ENCODE measurements at regions not wholly inside any gene's neighbourhood (a gene's known extent, or its start where the extent isn't known, plus 50 kb on each side); places are given as distances from the start of the nearest gene placed in this dataset.

DNA sequence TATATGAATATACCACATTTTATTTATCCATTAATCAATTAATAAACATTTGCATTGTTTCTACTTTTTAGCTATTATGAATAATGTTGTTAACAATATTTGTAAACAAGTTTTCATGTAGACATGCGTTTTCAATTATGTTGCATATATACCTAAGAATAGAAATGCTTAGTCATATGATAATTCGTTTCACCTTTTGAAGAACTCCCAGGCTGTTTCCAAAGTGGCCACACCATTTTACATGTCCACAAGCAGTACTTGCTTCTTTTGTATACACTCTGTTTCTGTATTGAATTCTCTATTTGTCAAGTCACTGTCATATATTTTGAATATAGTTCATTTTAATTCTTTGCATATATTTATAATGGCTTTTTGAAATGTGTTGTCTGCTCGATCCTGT lies 206.9 kb upstream of the ZBTB20 start:
- TF ChIP-seq POLR2A (IDR thresholded peaks at IDR 0.05) (no peak), EP300 (IDR thresholded peaks at IDR 0.05) (no peak), POLR2AphosphoS5 (IDR thresholded peaks at IDR 0.05) (no peak)
- TF ChIP-seq, protein P1, sequence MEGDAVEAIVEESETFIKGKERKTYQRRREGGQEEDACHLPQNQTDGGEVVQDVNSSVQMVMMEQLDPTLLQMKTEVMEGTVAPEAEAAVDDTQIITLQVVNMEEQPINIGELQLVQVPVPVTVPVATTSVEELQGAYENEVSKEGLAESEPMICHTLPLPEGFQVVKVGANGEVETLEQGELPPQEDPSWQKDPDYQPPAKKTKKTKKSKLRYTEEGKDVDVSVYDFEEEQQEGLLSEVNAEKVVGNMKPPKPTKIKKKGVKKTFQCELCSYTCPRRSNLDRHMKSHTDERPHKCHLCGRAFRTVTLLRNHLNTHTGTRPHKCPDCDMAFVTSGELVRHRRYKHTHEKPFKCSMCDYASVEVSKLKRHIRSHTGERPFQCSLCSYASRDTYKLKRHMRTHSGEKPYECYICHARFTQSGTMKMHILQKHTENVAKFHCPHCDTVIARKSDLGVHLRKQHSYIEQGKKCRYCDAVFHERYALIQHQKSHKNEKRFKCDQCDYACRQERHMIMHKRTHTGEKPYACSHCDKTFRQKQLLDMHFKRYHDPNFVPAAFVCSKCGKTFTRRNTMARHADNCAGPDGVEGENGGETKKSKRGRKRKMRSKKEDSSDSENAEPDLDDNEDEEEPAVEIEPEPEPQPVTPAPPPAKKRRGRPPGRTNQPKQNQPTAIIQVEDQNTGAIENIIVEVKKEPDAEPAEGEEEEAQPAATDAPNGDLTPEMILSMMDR (IDR thresholded peaks at IDR 0.05) = no peak
